ENCODE measurements at regions not wholly inside any gene's neighbourhood (a gene's known extent, or its start where the extent isn't known, plus 50 kb on each side); places are given as distances from the start of the nearest gene placed in this dataset.

DNA sequence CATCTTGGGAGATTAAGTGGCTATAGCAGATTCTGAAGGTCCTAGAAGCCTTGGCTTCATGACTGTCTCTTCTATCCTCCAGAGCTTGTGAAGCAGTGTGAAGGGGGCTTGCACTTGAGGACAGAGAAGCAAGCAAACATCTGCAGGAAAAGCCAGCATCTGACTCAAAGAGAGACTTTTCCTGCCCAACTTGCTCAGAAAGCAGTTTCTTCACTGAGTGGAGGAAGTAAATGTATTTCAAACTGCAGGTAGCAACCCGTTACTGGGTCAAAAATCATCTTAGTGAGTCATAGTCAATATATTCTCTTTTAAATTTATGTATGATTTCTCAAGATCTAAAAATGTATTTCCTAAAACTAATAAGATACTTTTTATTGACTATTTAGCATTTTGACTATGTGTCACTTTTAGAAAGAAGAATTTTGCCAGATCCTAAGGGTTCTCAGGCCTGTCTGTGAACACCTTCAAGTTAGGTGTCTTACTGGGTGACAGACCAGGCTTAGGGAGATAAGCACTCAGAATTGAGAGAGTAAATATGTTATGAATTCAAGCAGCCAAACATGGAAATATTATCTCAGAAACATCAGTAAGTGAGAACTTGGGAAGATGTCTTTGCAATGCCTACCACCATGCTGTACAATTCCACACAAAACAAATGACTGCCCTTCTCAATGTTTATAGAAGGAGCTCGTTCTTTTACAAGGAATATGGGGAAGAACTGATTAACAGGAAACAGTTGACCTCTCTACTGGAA, 72.6 kb upstream of the DMAC1 start:
- DNase-seq (ENCODE audit: low read depth): no peak

DNA sequence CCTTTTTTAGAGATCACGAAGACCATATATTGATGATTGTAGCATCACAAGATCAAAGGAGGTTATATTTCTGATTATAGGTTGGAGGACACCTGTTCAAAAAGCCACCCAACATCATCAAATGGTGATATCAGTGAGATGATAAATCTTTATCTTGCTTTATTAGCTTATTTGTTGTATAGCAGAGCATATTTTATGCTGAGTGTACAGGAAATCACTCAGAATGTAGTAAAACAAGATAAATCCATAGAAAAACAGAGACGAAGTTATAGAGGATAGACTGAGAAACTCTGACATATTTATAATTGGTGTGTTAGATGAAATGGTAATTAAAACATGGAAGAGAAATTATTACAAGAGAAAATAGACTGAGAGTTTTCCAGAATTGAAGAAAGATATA, 69.8 kb upstream of the DMAC1 start:
- DNase-seq (ENCODE audit: low read depth): no peak

DNA sequence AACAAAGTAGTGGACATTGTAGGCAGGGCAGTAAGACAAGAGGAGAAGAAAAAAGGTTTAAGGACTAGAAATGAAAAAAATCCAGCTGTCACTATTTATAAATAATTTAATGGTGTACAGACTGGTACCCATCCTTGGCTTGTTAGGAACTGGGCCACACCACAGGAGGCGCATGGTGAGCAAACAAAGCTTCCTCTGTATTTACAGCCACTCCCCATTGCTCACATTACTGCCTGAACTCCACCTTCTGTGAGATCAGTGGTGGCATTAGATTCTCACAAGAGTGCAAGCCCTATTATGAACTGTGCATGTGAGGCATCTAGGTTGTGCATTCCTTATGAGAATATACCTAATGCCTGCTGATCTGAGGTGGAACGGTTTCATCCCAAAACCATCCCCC, 62.6 kb upstream of the DMAC1 start:
- DNase-seq (ENCODE audit: low read depth): no peak

DNA sequence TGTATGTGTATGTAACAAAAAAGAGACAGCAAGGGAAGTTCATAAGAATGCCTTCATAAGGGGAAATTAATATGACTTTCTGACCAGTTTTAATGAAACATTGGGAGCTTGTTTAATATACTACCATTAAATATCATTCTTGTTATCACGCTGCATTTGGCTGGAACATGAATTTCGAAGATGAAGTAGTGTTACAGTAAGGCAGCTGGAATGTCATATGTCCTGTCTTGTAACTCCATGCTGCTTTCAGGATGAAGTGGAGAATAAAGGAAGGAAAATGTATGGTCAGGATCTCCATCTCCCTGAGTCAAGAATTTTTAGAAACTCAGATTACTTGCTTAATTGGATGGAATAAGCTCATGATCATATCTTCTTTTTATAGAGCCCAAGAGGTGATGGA, 61.5 kb upstream of the DMAC1 start:
- DNase-seq (ENCODE audit: low read depth): no peak

DNA sequence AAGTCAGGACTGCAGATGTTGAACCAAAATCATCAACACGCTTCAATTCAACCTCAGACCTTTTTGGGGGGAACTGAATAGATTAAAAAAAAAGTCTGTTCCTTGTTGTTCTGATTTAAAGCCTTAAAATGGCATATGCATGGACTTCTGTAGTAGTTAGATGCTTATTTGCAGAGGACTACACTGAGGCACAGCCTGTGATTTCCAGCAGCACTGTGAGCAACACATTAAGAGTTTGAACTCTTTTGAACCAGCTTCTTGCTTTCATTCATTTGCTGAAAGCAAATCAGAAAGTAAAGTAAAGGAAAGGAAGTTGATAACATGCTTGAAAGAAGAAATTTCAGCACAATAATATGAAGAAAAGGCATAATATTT, 60.7 kb upstream of the DMAC1 start:
- DNase-seq (ENCODE audit: low read depth): no peak

DNA sequence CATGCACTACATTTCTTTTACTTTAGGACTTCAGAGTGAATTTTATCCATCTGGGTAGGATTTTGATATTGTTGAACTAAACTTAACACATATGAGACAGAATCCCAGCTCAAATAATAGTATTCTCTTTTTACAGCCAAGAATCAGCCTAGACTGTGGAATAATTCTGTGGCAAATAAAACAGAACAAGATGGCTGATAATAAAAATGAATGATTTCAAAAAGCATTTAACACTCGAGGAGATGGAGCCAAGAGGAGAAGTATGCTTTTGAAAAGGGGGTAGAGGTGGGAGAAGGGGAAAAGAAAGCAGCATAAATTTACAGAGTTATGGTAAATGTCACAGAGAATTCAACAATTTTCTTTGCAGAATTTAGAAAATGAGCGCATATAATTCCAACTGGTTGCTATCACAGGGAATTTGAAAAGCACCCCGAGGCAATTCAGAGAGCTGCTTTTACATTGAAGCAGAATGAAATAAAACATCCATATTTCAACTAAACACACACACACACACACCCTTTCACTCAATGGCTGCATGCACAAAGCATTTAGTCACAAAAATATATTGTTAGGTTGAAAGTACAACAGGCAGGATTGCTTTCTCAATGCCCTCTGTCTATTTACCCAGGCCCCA, 60.2 kb upstream of the DMAC1 start:
- no peak for DNase-seq (ENCODE audit: low read depth)

DNA sequence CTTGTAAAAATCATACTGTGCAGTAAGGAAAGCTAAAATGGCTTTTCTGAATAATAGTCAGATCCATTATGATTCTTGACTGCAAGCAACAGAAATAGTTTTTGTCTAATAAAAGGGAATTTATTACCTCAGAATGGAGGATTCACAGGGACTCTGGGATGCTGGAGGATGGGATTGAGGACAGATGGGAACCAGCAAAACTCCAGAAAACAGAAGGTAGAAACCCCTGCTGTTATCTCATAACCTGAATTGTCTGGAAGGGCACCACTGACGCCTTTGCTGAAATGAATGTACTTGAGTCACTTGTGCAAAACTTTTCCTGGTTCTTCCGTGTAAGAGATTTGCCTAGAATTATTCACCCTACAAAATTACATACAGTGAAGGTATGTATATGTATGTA, 58.6 kb upstream of the DMAC1 start:
- DNase-seq (ENCODE audit: low read depth): no peak

DNA sequence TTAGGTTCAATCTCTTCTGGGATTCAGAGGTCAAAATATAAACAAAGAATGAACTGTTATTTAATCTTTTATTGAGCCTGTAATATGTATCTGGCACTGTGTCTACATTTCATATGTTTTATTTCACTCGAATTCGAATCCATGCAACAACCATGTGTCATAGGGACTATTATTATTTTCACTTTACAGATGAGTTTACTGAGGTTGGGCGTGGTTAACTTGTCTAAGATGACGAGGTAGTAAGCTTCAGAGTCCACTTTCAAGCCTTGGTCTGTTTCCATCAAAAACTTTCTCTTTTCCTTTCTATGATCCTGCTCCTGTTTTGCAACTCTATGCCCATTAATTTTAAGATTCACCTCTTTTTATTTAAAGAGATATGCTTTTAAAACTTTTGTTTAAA, 55.2 kb upstream of the DMAC1 start:
- no peak for DNase-seq (ENCODE audit: low read depth)

All from renal cortical epithelial cell (primary cell).